ENCODE measurements at regions not wholly inside any gene's neighbourhood (a gene's known extent, or its start where the extent isn't known, plus 50 kb on each side); places are given as distances from the start of the nearest gene placed in this dataset.

GRCh38 chr6:138692058-138692977, 81.3 kb upstream of the CCDC28A start:
- DNase-seq (ENCODE audit: low spot score): peak; percentile 67

- peak; percentile 53 for DNase-seq (ENCODE audit: low spot score)
These were observed 80.3 kb upstream of the CCDC28A start for GRCh38 chr6:138692978-138693909.

DNA sequence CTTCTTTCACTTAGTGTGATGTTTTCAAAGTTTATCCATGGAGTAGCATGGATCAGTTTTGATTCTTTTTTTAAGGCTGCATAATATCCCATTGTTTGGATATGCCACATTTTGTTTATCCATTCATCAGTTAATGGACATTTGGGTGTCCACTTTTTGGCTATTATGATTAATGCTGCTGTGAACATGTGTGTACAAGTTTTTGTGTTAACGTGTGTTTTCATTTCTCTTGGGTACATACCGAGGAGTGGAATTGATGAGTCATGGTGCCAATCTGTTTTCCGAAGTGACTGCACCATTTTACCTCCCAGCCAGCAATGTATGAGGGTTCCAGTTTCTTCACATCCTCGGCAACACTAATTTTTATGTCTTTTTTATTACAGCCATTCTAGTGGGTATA, 78.4 kb upstream of the CCDC28A start:
- no peak for DNase-seq (ENCODE audit: low spot score)

- no peak for DNase-seq (ENCODE audit: low spot score)
These were observed 59.1 kb upstream of the CCDC28A start for GRCh38 chr6:138714493-138714892.

DNA sequence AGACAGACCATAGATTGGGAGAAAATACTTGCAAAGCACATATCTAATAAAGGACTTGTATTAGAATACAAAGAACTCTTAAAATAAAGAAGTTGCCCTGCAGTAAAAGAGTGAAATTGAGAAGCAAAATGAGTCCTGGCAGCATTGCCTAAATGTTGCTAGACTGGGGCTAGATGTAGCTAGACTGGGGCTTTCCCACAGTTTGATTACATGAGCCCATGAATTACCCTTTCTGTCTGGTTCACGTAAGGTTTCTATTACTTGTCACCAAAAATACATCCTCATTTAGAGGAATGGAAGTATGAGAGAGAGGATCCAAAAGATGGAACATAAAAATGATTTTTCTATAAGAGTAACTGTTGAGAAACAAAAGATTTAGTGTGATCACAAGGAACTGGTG, 57.6 kb upstream of the CCDC28A start:
- no peak for DNase-seq (ENCODE audit: low spot score)

GRCh38 chr6:138716971-138717665, 56.5 kb upstream of the CCDC28A start:
- no peak for DNase-seq (ENCODE audit: low spot score)

DNA sequence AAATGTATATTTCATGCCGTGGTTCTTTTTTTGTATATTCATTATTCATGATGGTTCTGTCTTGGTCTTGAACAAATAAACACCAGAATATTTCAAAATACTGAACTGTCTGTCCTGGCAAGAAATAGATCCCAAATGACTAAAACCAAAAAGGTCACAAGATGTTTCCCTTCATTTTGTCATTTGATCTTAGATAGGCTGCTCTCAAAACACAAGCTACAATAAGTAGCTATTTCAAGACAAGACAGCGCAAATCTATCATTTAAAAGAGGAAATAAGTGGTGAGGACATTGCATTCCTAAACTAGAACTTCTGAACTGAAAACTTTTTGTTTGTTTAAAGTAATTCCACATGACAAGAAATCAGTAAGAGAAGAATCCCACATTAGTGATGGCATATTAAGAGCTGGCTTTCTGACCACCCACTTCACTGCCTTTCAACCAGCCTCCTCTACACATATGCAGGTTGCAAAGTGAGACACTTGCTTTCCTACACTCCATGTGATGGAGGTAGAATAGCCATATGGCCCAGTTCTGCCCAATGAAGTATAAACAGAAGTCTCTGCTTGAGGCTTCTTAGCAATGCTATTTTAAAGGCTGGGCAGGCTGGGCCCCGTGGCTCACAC, 54.4 kb upstream of the CCDC28A start:
- DNase-seq (ENCODE audit: low spot score): no peak

DNA sequence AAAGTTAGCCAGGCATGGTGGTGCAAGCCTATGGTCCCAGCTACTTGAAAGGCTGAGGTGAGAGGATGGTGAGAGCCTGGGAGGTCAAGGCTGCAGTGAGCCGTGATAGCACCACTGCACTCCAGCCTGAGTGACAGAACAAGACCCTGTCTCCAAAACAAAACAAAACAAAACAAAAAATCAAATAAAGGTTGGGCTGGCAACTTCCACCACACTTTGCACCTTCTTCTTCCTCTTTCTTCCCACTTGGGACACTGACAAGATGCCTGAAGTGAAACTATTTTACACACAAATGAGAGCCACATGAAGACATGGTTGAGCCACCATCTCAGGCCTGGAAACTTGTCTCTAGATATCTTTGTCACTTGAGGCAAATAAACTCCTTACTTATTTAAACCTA, 53.8 kb upstream of the CCDC28A start:
- no peak for DNase-seq (ENCODE audit: low spot score)

DNA sequence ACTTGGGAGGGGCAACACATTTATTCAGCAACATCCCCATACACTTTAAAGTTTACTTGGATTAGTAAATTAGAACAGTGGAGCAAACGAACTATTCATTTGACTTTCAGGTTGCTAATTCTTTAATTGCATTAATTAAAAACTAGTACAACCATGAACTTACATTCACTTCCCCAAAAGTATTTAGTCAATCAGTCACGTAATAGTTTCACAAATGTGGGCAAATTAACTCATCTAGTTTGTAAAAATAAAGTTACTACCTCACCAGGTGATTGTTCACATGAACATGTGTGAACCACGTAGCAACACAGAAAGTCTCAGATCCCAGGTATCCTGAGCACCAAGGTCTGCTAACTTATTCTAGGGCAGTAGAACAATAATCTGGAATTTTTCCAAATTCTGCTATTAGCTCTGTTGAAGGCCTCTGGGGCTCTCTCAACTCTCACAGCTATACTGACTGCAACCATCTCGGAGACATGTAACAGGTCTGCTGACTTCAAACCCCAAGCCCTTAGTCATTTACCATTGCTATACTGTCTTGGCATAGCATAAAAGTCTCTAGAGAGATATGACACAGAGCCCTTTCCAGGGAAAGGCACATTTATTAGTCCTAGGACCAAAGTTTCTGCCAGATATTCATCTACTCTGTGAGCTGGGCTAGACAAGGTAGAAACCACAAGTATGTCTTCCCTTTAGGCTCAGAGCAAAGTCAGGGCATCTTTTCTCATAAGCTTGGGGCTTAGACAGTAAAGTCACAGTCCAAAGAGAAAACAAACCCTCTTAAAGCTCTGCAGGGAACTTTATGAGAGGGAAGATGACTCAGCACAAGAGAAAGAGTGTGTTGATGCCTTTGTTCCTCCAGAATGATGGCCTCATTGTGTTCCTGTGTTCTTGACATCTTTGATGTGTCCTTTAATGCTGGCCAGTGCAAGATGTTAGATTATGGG, 50.9 kb upstream of the CCDC28A start:
- no peak for DNase-seq (ENCODE audit: low spot score)

Data from NAMALWA (cell line).